ENCODE measurements at regions not wholly inside any gene's neighbourhood (a gene's known extent, or its start where the extent isn't known, plus 50 kb on each side); places are given as distances from the start of the nearest gene placed in this dataset.

GRCh38 chr2:51108794-51109193 is 76.9 kb upstream of the NRXN1 start:
- Mint-ChIP-seq H3K4me3 (no peak overlapping the region), H3K27me3 (ENCODE audit: low read depth, poor library complexity) (no peaks in the 10 kb centered on the region), H3K4me1 (peaks cover under 1% of the 10 kb centered on the region), H3K36me3 (ENCODE audit: low read depth) (no peaks in the 10 kb centered on the region), H3K9me3 (no peaks in the 10 kb centered on the region), H3K27ac (no peak overlapping the region)
- DNase-seq, result no peak
- no peak for TF ChIP-seq CTCF (IDR thresholded peaks at IDR 0.05)

- no peaks in the 10 kb centered on the region for H3K36me3 Mint-ChIP-seq (ENCODE audit: low read depth)
- H3K4me1 Mint-ChIP-seq, result peaks cover 10% of the 10 kb centered on the region
- H3K9me3 Mint-ChIP-seq, result no peaks in the 10 kb centered on the region
- H3K27me3 Mint-ChIP-seq (ENCODE audit: low read depth, poor library complexity), result no peaks in the 10 kb centered on the region
- H3K27ac Mint-ChIP-seq, result no peak overlapping the region
- DNase-seq, result no peak
- H3K4me3 Mint-ChIP-seq, result no peak overlapping the region
- TF ChIP-seq CTCF (IDR thresholded peaks at IDR 0.05), result no peak
These were observed 75.9 kb upstream of the NRXN1 start for GRCh38 chr2:51107841-51108240.

- Mint-ChIP-seq H3K36me3 (ENCODE audit: low read depth) (no peaks in the 10 kb centered on the region), H3K9me3 (no peaks in the 10 kb centered on the region), H3K4me1 (peaks cover 11% of the 10 kb centered on the region), H3K27ac (no peak overlapping the region), H3K27me3 (ENCODE audit: low read depth, poor library complexity) (no peaks in the 10 kb centered on the region), H3K4me3 (no peak overlapping the region)
- no peak for DNase-seq
- TF ChIP-seq CTCF (IDR thresholded peaks at IDR 0.05), result no peak
These were observed 73.9 kb upstream of the NRXN1 start for GRCh38 chr2:51105811-51106210.

- H3K27me3 Mint-ChIP-seq (ENCODE audit: low read depth, poor library complexity), result no peaks in the 10 kb centered on the region
- peaks cover 11% of the 10 kb centered on the region for H3K4me1 Mint-ChIP-seq
- no peaks in the 10 kb centered on the region for H3K36me3 Mint-ChIP-seq (ENCODE audit: low read depth)
- H3K4me3 Mint-ChIP-seq, result no peak overlapping the region
- DNase-seq, result peak; percentile 72
- no peak for TF ChIP-seq CTCF (IDR thresholded peaks at IDR 0.05)
- H3K9me3 Mint-ChIP-seq, result no peaks in the 10 kb centered on the region
- peak overlapping the region; percentile 95 for H3K27ac Mint-ChIP-seq
These were observed 71.3 kb upstream of the NRXN1 start for GRCh38 chr2:51103205-51103604.

- Mint-ChIP-seq H3K4me1 (no peaks in the 10 kb centered on the region), H3K4me3 (no peak overlapping the region), H3K27ac (no peak overlapping the region), H3K27me3 (ENCODE audit: low read depth, poor library complexity) (peaks cover 3% of the 10 kb centered on the region), H3K9me3 (no peaks in the 10 kb centered on the region), H3K36me3 (ENCODE audit: low read depth) (no peaks in the 10 kb centered on the region)
- no peak for TF ChIP-seq CTCF (IDR thresholded peaks at IDR 0.05)
- no peak for DNase-seq
These were observed 61.1 kb upstream of the NRXN1 start for GRCh38 chr2:51093016-51093415.

GRCh38 chr2:51085420-51086068 is 53.6 kb upstream of the NRXN1 start:
- no peak for TF ChIP-seq CTCF (IDR thresholded peaks at IDR 0.05)
- no peaks in the 10 kb centered on the region for H3K36me3 Mint-ChIP-seq (ENCODE audit: low read depth)
- DNase-seq, result no peak

More at GRCh38 chr2:51085420-51086068, 53.6 kb upstream of the NRXN1 start:
- Mint-ChIP-seq H3K4me1 (no peaks in the 10 kb centered on the region), H3K4me3 (no peak overlapping the region), H3K27ac (no peak overlapping the region), H3K9me3 (no peaks in the 10 kb centered on the region), H3K27me3 (ENCODE audit: low read depth, poor library complexity) (no peaks in the 10 kb centered on the region)
